ENCODE measurements at regions not wholly inside any gene's neighbourhood (a gene's known extent, or its start where the extent isn't known, plus 50 kb on each side); places are given as distances from the start of the nearest gene placed in this dataset.

DNA sequence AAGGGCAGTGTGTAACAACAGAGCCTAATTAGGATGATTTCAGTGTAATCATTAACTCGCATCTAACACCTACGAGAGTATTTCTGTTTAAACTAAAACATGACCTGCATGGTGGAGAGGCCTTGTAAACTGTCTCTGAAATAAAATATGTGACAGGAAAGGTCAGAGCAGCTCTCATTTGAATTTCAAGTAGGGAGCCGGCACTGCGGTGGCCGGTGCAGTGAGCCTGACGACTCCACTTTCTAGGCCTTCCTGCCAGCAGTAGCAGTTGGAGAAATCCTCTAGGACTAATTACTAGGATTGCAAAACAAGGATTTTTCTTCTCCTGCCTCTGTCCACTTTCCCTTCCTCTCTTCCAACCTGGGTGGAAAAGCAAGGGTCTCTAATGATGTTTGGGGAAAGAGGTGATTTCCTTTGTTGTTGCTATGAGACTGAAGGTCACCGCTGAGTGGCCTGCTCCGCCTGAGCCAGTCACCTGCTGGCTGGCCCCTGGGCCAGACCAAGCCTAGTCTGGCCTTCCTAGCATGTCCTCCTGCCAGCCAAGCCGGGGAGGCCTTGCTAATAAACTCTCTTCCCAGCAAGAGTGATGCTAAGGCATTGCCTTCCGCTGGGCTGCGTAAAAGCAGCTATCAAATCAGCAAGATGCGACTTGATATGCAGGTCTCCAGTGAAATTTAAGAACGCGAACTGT is 245.7 kb downstream of the PSAT1 start:
- TF ChIP-seq POLR2A (IDR thresholded peaks at IDR 0.05) = no peak
- TF ChIP-seq, protein P1, sequence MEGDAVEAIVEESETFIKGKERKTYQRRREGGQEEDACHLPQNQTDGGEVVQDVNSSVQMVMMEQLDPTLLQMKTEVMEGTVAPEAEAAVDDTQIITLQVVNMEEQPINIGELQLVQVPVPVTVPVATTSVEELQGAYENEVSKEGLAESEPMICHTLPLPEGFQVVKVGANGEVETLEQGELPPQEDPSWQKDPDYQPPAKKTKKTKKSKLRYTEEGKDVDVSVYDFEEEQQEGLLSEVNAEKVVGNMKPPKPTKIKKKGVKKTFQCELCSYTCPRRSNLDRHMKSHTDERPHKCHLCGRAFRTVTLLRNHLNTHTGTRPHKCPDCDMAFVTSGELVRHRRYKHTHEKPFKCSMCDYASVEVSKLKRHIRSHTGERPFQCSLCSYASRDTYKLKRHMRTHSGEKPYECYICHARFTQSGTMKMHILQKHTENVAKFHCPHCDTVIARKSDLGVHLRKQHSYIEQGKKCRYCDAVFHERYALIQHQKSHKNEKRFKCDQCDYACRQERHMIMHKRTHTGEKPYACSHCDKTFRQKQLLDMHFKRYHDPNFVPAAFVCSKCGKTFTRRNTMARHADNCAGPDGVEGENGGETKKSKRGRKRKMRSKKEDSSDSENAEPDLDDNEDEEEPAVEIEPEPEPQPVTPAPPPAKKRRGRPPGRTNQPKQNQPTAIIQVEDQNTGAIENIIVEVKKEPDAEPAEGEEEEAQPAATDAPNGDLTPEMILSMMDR (IDR thresholded peaks at IDR 0.05) = no peak
